ENCODE measurements at regions not wholly inside any gene's neighbourhood (a gene's known extent, or its start where the extent isn't known, plus 50 kb on each side); places are given as distances from the start of the nearest gene placed in this dataset.

- Histone ChIP-seq H3K4me3 (ENCODE audit: low read length in 2 of 2) (no peak overlapping the region), H3K9ac (ENCODE audit: low read length in 2 of 2) (no peak overlapping the region), H3K4me1 (ENCODE audit: control insufficient read depth, insufficient read depth, low read length) (no peaks in the 10 kb centered on the region), H3K27me3 (ENCODE audit: control insufficient read depth in 1 of 2, insufficient read depth in 2 of 2, low read length in 2 of 2) (no peaks in the 10 kb centered on the region), H3K36me3 (ENCODE audit: control insufficient read depth in 2 of 2, insufficient read depth in 2 of 2, low read length in 2 of 2) (no peaks in the 10 kb centered on the region), H3K9me3 (ENCODE audit: control insufficient read depth in 2 of 2, low read length in 2 of 2) (no peaks in the 10 kb centered on the region), H3K27ac (ENCODE audit: low read length) (no peak overlapping the region)
Observed at GRCh38 chr15:29442532-29442931, 172.9 kb upstream of the NSMCE3 start.

GRCh38 chr15:29440541-29440940, 170.9 kb upstream of the NSMCE3 start:
- no peaks in the 10 kb centered on the region for H3K9me3 ChIP-seq (ENCODE audit: control insufficient read depth in 2 of 2, low read length in 2 of 2)
- H3K27me3 ChIP-seq (ENCODE audit: control insufficient read depth in 1 of 2, insufficient read depth in 2 of 2, low read length in 2 of 2) = no peaks in the 10 kb centered on the region
- H3K4me3 ChIP-seq (ENCODE audit: low read length in 2 of 2) = no peak overlapping the region
- no peaks in the 10 kb centered on the region for H3K4me1 ChIP-seq (ENCODE audit: control insufficient read depth, insufficient read depth, low read length)
- no peaks in the 10 kb centered on the region for H3K36me3 ChIP-seq (ENCODE audit: control insufficient read depth in 2 of 2, insufficient read depth in 2 of 2, low read length in 2 of 2)
- H3K27ac ChIP-seq (ENCODE audit: low read length) = no peak overlapping the region
- H3K9ac ChIP-seq (ENCODE audit: low read length in 2 of 2) = no peak overlapping the region

GRCh38 chr15:29438703-29439055, 169.1 kb upstream of the NSMCE3 start:
- H3K36me3 ChIP-seq (ENCODE audit: control insufficient read depth in 2 of 2, insufficient read depth in 2 of 2, low read length in 2 of 2) = no peaks in the 10 kb centered on the region
- no peak overlapping the region for H3K27ac ChIP-seq (ENCODE audit: low read length)
- no peaks in the 10 kb centered on the region for H3K9me3 ChIP-seq (ENCODE audit: control insufficient read depth in 2 of 2, low read length in 2 of 2)

GRCh38 chr15:29437888-29438702, 168.5 kb upstream of the NSMCE3 start:
- H3K27me3 ChIP-seq (ENCODE audit: control insufficient read depth in 1 of 2, insufficient read depth in 2 of 2, low read length in 2 of 2) = no peaks in the 10 kb centered on the region
- H3K36me3 ChIP-seq (ENCODE audit: control insufficient read depth in 2 of 2, insufficient read depth in 2 of 2, low read length in 2 of 2) = no peaks in the 10 kb centered on the region
- H3K9ac ChIP-seq (ENCODE audit: low read length in 2 of 2) = no peak overlapping the region
- no peaks in the 10 kb centered on the region for H3K9me3 ChIP-seq (ENCODE audit: control insufficient read depth in 2 of 2, low read length in 2 of 2)
- no peaks in the 10 kb centered on the region for H3K4me1 ChIP-seq (ENCODE audit: control insufficient read depth, insufficient read depth, low read length)
- no peak overlapping the region for H3K4me3 ChIP-seq (ENCODE audit: low read length in 2 of 2)
- no peak overlapping the region for H3K27ac ChIP-seq (ENCODE audit: low read length)

More at GRCh38 chr15:29438703-29439055, 169.1 kb upstream of the NSMCE3 start:
- Histone ChIP-seq H3K4me1 (ENCODE audit: control insufficient read depth, insufficient read depth, low read length) (no peaks in the 10 kb centered on the region), H3K27me3 (ENCODE audit: control insufficient read depth in 1 of 2, insufficient read depth in 2 of 2, low read length in 2 of 2) (no peaks in the 10 kb centered on the region), H3K9ac (ENCODE audit: low read length in 2 of 2) (no peak overlapping the region), H3K4me3 (ENCODE audit: low read length in 2 of 2) (no peak overlapping the region)

- Histone ChIP-seq H3K9me3 (ENCODE audit: control insufficient read depth in 2 of 2, low read length in 2 of 2) (no peaks in the 10 kb centered on the region), H3K4me1 (ENCODE audit: control insufficient read depth, insufficient read depth, low read length) (no peaks in the 10 kb centered on the region), H3K36me3 (ENCODE audit: control insufficient read depth in 2 of 2, insufficient read depth in 2 of 2, low read length in 2 of 2) (no peaks in the 10 kb centered on the region), H3K9ac (ENCODE audit: low read length in 2 of 2) (no peak overlapping the region), H3K4me3 (ENCODE audit: low read length in 2 of 2) (no peak overlapping the region), H3K27ac (ENCODE audit: low read length) (no peak overlapping the region), H3K27me3 (ENCODE audit: control insufficient read depth in 1 of 2, insufficient read depth in 2 of 2, low read length in 2 of 2) (no peaks in the 10 kb centered on the region)
Observed at GRCh38 chr15:29435811-29436210, 166.2 kb upstream of the NSMCE3 start.

- Histone ChIP-seq H3K9ac (ENCODE audit: low read length in 2 of 2) (no peak overlapping the region), H3K4me1 (ENCODE audit: control insufficient read depth, insufficient read depth, low read length) (no peaks in the 10 kb centered on the region), H3K9me3 (ENCODE audit: control insufficient read depth in 2 of 2, low read length in 2 of 2) (no peaks in the 10 kb centered on the region), H3K27me3 (ENCODE audit: control insufficient read depth in 1 of 2, insufficient read depth in 2 of 2, low read length in 2 of 2) (no peaks in the 10 kb centered on the region), H3K36me3 (ENCODE audit: control insufficient read depth in 2 of 2, insufficient read depth in 2 of 2, low read length in 2 of 2) (no peaks in the 10 kb centered on the region), H3K4me3 (ENCODE audit: low read length in 2 of 2) (no peak overlapping the region), H3K27ac (ENCODE audit: low read length) (no peak overlapping the region)
Observed at GRCh38 chr15:29434280-29434679, 164.7 kb upstream of the NSMCE3 start.

- Histone ChIP-seq H3K36me3 (ENCODE audit: control insufficient read depth in 2 of 2, insufficient read depth in 2 of 2, low read length in 2 of 2) (no peaks in the 10 kb centered on the region), H3K9ac (ENCODE audit: low read length in 2 of 2) (no peak overlapping the region), H3K9me3 (ENCODE audit: control insufficient read depth in 2 of 2, low read length in 2 of 2) (no peaks in the 10 kb centered on the region), H3K4me1 (ENCODE audit: control insufficient read depth, insufficient read depth, low read length) (no peaks in the 10 kb centered on the region), H3K4me3 (ENCODE audit: low read length in 2 of 2) (no peak overlapping the region), H3K27ac (ENCODE audit: low read length) (no peak overlapping the region), H3K27me3 (ENCODE audit: control insufficient read depth in 1 of 2, insufficient read depth in 2 of 2, low read length in 2 of 2) (no peaks in the 10 kb centered on the region)
Observed at GRCh38 chr15:29433507-29434248, 164.1 kb upstream of the NSMCE3 start.

- H3K27me3 ChIP-seq (ENCODE audit: control insufficient read depth in 1 of 2, insufficient read depth in 2 of 2, low read length in 2 of 2) = no peaks in the 10 kb centered on the region
- H3K9ac ChIP-seq (ENCODE audit: low read length in 2 of 2) = no peak overlapping the region
- no peaks in the 10 kb centered on the region for H3K36me3 ChIP-seq (ENCODE audit: control insufficient read depth in 2 of 2, insufficient read depth in 2 of 2, low read length in 2 of 2)
- no peak overlapping the region for H3K4me3 ChIP-seq (ENCODE audit: low read length in 2 of 2)
- H3K27ac ChIP-seq (ENCODE audit: low read length) = no peak overlapping the region
- H3K9me3 ChIP-seq (ENCODE audit: control insufficient read depth in 2 of 2, low read length in 2 of 2) = no peaks in the 10 kb centered on the region
- H3K4me1 ChIP-seq (ENCODE audit: control insufficient read depth, insufficient read depth, low read length) = no peaks in the 10 kb centered on the region
Observed at GRCh38 chr15:29433050-29433318, 163.4 kb upstream of the NSMCE3 start.

- H3K4me1 ChIP-seq (ENCODE audit: control insufficient read depth, insufficient read depth, low read length) = no peaks in the 10 kb centered on the region
- H3K27ac ChIP-seq (ENCODE audit: low read length) = no peak overlapping the region
- H3K4me3 ChIP-seq (ENCODE audit: low read length in 2 of 2) = no peak overlapping the region
- H3K9ac ChIP-seq (ENCODE audit: low read length in 2 of 2) = no peak overlapping the region
- H3K36me3 ChIP-seq (ENCODE audit: control insufficient read depth in 2 of 2, insufficient read depth in 2 of 2, low read length in 2 of 2) = no peaks in the 10 kb centered on the region
- H3K9me3 ChIP-seq (ENCODE audit: control insufficient read depth in 2 of 2, low read length in 2 of 2) = no peaks in the 10 kb centered on the region
- no peaks in the 10 kb centered on the region for H3K27me3 ChIP-seq (ENCODE audit: control insufficient read depth in 1 of 2, insufficient read depth in 2 of 2, low read length in 2 of 2)
Observed at GRCh38 chr15:29432191-29433049, 162.8 kb upstream of the NSMCE3 start.

- H3K27me3 ChIP-seq (ENCODE audit: control insufficient read depth in 1 of 2, insufficient read depth in 2 of 2, low read length in 2 of 2) = no peaks in the 10 kb centered on the region
- H3K4me1 ChIP-seq (ENCODE audit: control insufficient read depth, insufficient read depth, low read length) = no peaks in the 10 kb centered on the region
- no peaks in the 10 kb centered on the region for H3K9me3 ChIP-seq (ENCODE audit: control insufficient read depth in 2 of 2, low read length in 2 of 2)
- H3K4me3 ChIP-seq (ENCODE audit: low read length in 2 of 2) = no peak overlapping the region
- H3K36me3 ChIP-seq (ENCODE audit: control insufficient read depth in 2 of 2, insufficient read depth in 2 of 2, low read length in 2 of 2) = no peaks in the 10 kb centered on the region
- no peak overlapping the region for H3K9ac ChIP-seq (ENCODE audit: low read length in 2 of 2)
- H3K27ac ChIP-seq (ENCODE audit: low read length) = no peak overlapping the region
Observed at GRCh38 chr15:29430831-29431230, 161.2 kb upstream of the NSMCE3 start.
